ENCODE measurements at regions not wholly inside any gene's neighbourhood (a gene's known extent, or its start where the extent isn't known, plus 50 kb on each side); places are given as distances from the start of the nearest gene placed in this dataset.
"Not testable (repeated sequence)": the region's sequence is repeated elsewhere in the genome, so short reads cannot be mapped to it uniquely, and the experiment has no call there.

GRCh38 chr2:150817422-150817821 lies 330.0 kb upstream of the RND3 start:
- no peak for DNase-seq

- DNase-seq: no peak
Measured at GRCh38 chr2:150812664-150813367, 325.3 kb upstream of the RND3 start.

- no peak for DNase-seq
Measured at GRCh38 chr2:150812066-150812465, 324.6 kb upstream of the RND3 start.

GRCh38 chr2:150811259-150811855 lies 323.9 kb upstream of the RND3 start:
- no peak for DNase-seq

GRCh38 chr2:150809103-150809502 lies 321.6 kb upstream of the RND3 start:
- DNase-seq: no peak

GRCh38 chr2:150806336-150806735 lies 318.9 kb upstream of the RND3 start:
- no peak for DNase-seq

- DNase-seq: no peak
Measured at GRCh38 chr2:150803689-150804398, 316.4 kb upstream of the RND3 start.

- DNase-seq: no peak
Measured at GRCh38 chr2:150802635-150803034, 315.2 kb upstream of the RND3 start.

- not testable (repeated sequence) for DNase-seq
Measured at GRCh38 chr2:150796236-150796635, 308.8 kb upstream of the RND3 start.

- DNase-seq: no peak
Measured at GRCh38 chr2:150792780-150793300, 305.4 kb upstream of the RND3 start.

- no peak for DNase-seq
Measured at GRCh38 chr2:150791567-150791966, 304.1 kb upstream of the RND3 start.

GRCh38 chr2:150789376-150789905 lies 302.0 kb upstream of the RND3 start:
- no peak for DNase-seq

GRCh38 chr2:150788426-150789140 lies 301.1 kb upstream of the RND3 start:
- no peak for DNase-seq

- DNase-seq: no peak
Measured at GRCh38 chr2:150787353-150788093, 300.1 kb upstream of the RND3 start.

GRCh38 chr2:150784389-150784788 lies 296.9 kb upstream of the RND3 start:
- DNase-seq: no peak

- no peak for DNase-seq
Measured at GRCh38 chr2:150783896-150784295, 296.4 kb upstream of the RND3 start.

- no peak for DNase-seq
Measured at GRCh38 chr2:150783015-150783414, 295.5 kb upstream of the RND3 start.

- DNase-seq: no peak
Measured at GRCh38 chr2:150782613-150783012, 295.1 kb upstream of the RND3 start.

GRCh38 chr2:150781142-150781541 lies 293.7 kb upstream of the RND3 start:
- no peak for DNase-seq

GRCh38 chr2:150778828-150779227 lies 291.4 kb upstream of the RND3 start:
- no peak for DNase-seq

GRCh38 chr2:150769421-150769820 lies 282.0 kb upstream of the RND3 start:
- no peak for DNase-seq
